NT2/D1 (cell line): ENCODE measurements at regions not wholly inside any gene's neighbourhood (a gene's known extent, or its start where the extent isn't known, plus 50 kb on each side); places are given as distances from the start of the nearest gene placed in this dataset.

Experiments
- DNase-seq: peaks from one replicate; pipeline ENCODE4 v3.0.0-alpha.2; 2011; ENCODE audit warnings: low read depth, low spot score
- H3K27me3 ChIP-seq: 2 replicates; pipeline ENCODE4 v1.6.0; 2011; ENCODE audit warnings: mild to moderate bottlenecking; ENCODE audit not compliant: insufficient read length, insufficient read depth
- H3K36me3 ChIP-seq: 2 replicates; pipeline ENCODE4 v1.6.1; 2011; ENCODE audit warnings: mild to moderate bottlenecking, low read length, mixed read lengths; ENCODE audit not compliant: insufficient read depth, insufficient read length
- H3K4me1 ChIP-seq: 2 replicates; pipeline ENCODE4 v1.5.1; 2011; ENCODE audit not compliant: insufficient read depth, insufficient read length
- H3K4me3 ChIP-seq: 2 replicates; pipeline ENCODE4 v1.5.1; 2011; ENCODE audit warnings: low read depth; ENCODE audit not compliant: insufficient read length
- H3K9ac ChIP-seq: 2 replicates; pipeline ENCODE4 v1.6.0; 2011; ENCODE audit warnings: low read depth; ENCODE audit not compliant: insufficient read length
- H3K9me3 ChIP-seq: 2 replicates; pipeline ENCODE4 v1.5.1; 2011; ENCODE audit warnings: mild to moderate bottlenecking, low read length; ENCODE audit not compliant: insufficient read depth
- SUZ12 ChIP-seq: IDR thresholded peaks from 2 replicates; pipeline ENCODE4 v1.6.1; 2011; ENCODE audit not compliant: insufficient read length, insufficient read depth; ENCODE audit errors: extremely low read depth
- YY1 ChIP-seq: IDR thresholded peaks from 2 replicates; pipeline ENCODE4 v1.6.1; 2011; ENCODE audit not compliant: insufficient read length, insufficient read depth
- ZNF274 ChIP-seq: IDR thresholded peaks from 2 replicates; pipeline ENCODE4 v1.6.1; 2011; ENCODE audit warnings: mild to moderate bottlenecking, low read depth, low read length

- no peaks in the 10 kb centered on the region for H3K36me3 ChIP-seq
- no peaks in the 10 kb centered on the region for H3K9me3 ChIP-seq
- TF ChIP-seq SUZ12 (no peak), YY1 (no peak), ZNF274 (no peak)
- no peak overlapping the region for H3K9ac ChIP-seq
- no peaks in the 10 kb centered on the region for H3K4me1 ChIP-seq
- H3K27me3 ChIP-seq = no peaks in the 10 kb centered on the region
- DNase-seq = no peak
- no peak overlapping the region for H3K4me3 ChIP-seq
Measured at GRCh38 chr4:58808817-58809216, 1698.6 kb upstream of the IGFBP7 start.

- DNase-seq = no peak
- no peaks in the 10 kb centered on the region for H3K27me3 ChIP-seq
- no peaks in the 10 kb centered on the region for H3K9me3 ChIP-seq
- no peaks in the 10 kb centered on the region for H3K36me3 ChIP-seq
- H3K4me3 ChIP-seq = no peak overlapping the region
- no peaks in the 10 kb centered on the region for H3K4me1 ChIP-seq
- TF ChIP-seq YY1 (no peak), SUZ12 (no peak), ZNF274 (no peak)
- H3K9ac ChIP-seq = no peak overlapping the region
Measured at GRCh38 chr4:58807843-58808615, 1697.8 kb upstream of the IGFBP7 start.

- TF ChIP-seq SUZ12 (no peak), YY1 (no peak), ZNF274 (no peak)
- no peak overlapping the region for H3K9ac ChIP-seq
- H3K9me3 ChIP-seq = no peaks in the 10 kb centered on the region
- no peaks in the 10 kb centered on the region for H3K36me3 ChIP-seq
- H3K27me3 ChIP-seq = no peaks in the 10 kb centered on the region
- no peak overlapping the region for H3K4me3 ChIP-seq
- no peaks in the 10 kb centered on the region for H3K4me1 ChIP-seq
- DNase-seq = no peak
Measured at GRCh38 chr4:58776627-58777026, 1666.4 kb upstream of the IGFBP7 start.

GRCh38 chr4:58767598-58767997 is 1657.4 kb upstream of the IGFBP7 start:
- H3K9me3 ChIP-seq = no peaks in the 10 kb centered on the region
- H3K9ac ChIP-seq = no peak overlapping the region
- H3K4me3 ChIP-seq = no peak overlapping the region
- H3K27me3 ChIP-seq = no peaks in the 10 kb centered on the region
- H3K4me1 ChIP-seq = no peaks in the 10 kb centered on the region
- TF ChIP-seq SUZ12 (no peak), YY1 (no peak), ZNF274 (no peak)
- no peaks in the 10 kb centered on the region for H3K36me3 ChIP-seq
- DNase-seq = no peak

GRCh38 chr4:58766763-58767162 is 1656.6 kb upstream of the IGFBP7 start:
- TF ChIP-seq YY1 (no peak), ZNF274 (no peak), SUZ12 (no peak)
- no peak overlapping the region for H3K4me3 ChIP-seq
- H3K27me3 ChIP-seq = no peaks in the 10 kb centered on the region
- H3K9ac ChIP-seq = no peak overlapping the region
- H3K9me3 ChIP-seq = no peaks in the 10 kb centered on the region
- DNase-seq = no peak
- no peaks in the 10 kb centered on the region for H3K4me1 ChIP-seq
- no peaks in the 10 kb centered on the region for H3K36me3 ChIP-seq

GRCh38 chr4:58761563-58761962 is 1651.4 kb upstream of the IGFBP7 start:
- no peak for TF ChIP-seq ZNF274
- no peak for TF ChIP-seq YY1
- no peak for TF ChIP-seq SUZ12
- Histone ChIP-seq H3K36me3 (no peaks in the 10 kb centered on the region), H3K9me3 (no peaks in the 10 kb centered on the region), H3K9ac (no peak overlapping the region), H3K27me3 (no peaks in the 10 kb centered on the region), H3K4me1 (no peaks in the 10 kb centered on the region), H3K4me3 (no peak overlapping the region)
- no peak for DNase-seq

GRCh38 chr4:58760737-58761136 is 1650.6 kb upstream of the IGFBP7 start:
- DNase-seq = no peak
- TF ChIP-seq YY1 (no peak), SUZ12 (no peak), ZNF274 (no peak)
- Histone ChIP-seq H3K4me3 (no peak overlapping the region), H3K9me3 (no peaks in the 10 kb centered on the region), H3K4me1 (no peaks in the 10 kb centered on the region), H3K27me3 (no peaks in the 10 kb centered on the region), H3K36me3 (no peaks in the 10 kb centered on the region), H3K9ac (no peak overlapping the region)
